Stimulated activated CD4-positive, alpha-beta T cell treated with anti-CD3 and anti-CD28 coated beads, Interleukin-2, amount 100 ng/mL, for 24 hours (primary cell): ENCODE measurements at regions not wholly inside any gene's neighbourhood (a gene's known extent, or its start where the extent isn't known, plus 50 kb on each side); places are given as distances from the start of the nearest gene placed in this dataset.
"Not testable (repeated sequence)": the region's sequence is repeated elsewhere in the genome, so short reads cannot be mapped to it uniquely, and the experiment has no call there.

ENCODE experiments used
- DNase-seq, 2 donors: peaks; one replicate each; pipeline ENCODE4 v3.0.0-alpha.2; 2020

GRCh38 chr2:33712674-33713073, 113.6 kb upstream of the FAM98A start:
- DNase-seq, result no peak

- no peak for DNase-seq
Observed at GRCh38 chr2:33709951-33710350, 110.9 kb upstream of the FAM98A start.

GRCh38 chr2:33707312-33707711, 108.2 kb upstream of the FAM98A start:
- no peak for DNase-seq

- no peak for DNase-seq
Observed at GRCh38 chr2:33706410-33706809, 107.3 kb upstream of the FAM98A start.

GRCh38 chr2:33704406-33704855, 105.3 kb upstream of the FAM98A start:
- no peak for DNase-seq

GRCh38 chr2:33696234-33696633, 97.1 kb upstream of the FAM98A start:
- no peak for DNase-seq

GRCh38 chr2:33694904-33695303, 95.8 kb upstream of the FAM98A start:
- DNase-seq, result no peak

GRCh38 chr2:33690686-33691085, 91.6 kb upstream of the FAM98A start:
- DNase-seq, result not testable (repeated sequence)

- DNase-seq, result no peak
Observed at GRCh38 chr2:33681364-33681757, 82.3 kb upstream of the FAM98A start.

- no peak for DNase-seq
Observed at GRCh38 chr2:33680644-33681363, 81.7 kb upstream of the FAM98A start.

- DNase-seq, result no peak
Observed at GRCh38 chr2:33678436-33678835, 79.3 kb upstream of the FAM98A start.

- DNase-seq, result no peak
Observed at GRCh38 chr2:33673937-33674336, 74.8 kb upstream of the FAM98A start.

GRCh38 chr2:33672896-33673295, 73.8 kb upstream of the FAM98A start:
- DNase-seq, result no peak

GRCh38 chr2:33672389-33672788, 73.3 kb upstream of the FAM98A start:
- no peak for DNase-seq

GRCh38 chr2:33671198-33671597, 72.1 kb upstream of the FAM98A start:
- no peak for DNase-seq

- no peak for DNase-seq
Observed at GRCh38 chr2:33670392-33670937, 71.4 kb upstream of the FAM98A start.

- DNase-seq, result no peak
Observed at GRCh38 chr2:33666879-33667278, 67.8 kb upstream of the FAM98A start.

GRCh38 chr2:33665039-33665438, 65.9 kb upstream of the FAM98A start:
- DNase-seq, result no peak

- DNase-seq, result no peak
Observed at GRCh38 chr2:33660416-33661123, 61.5 kb upstream of the FAM98A start.

GRCh38 chr2:33655626-33656320, 56.7 kb upstream of the FAM98A start:
- DNase-seq, result no peak

- no peak for DNase-seq
Observed at GRCh38 chr2:33652830-33653229, 53.7 kb upstream of the FAM98A start.

- DNase-seq, result no peak
Observed at GRCh38 chr2:33650171-33650570, 51.1 kb upstream of the FAM98A start.
